ENCODE measurements at regions not wholly inside any gene's neighbourhood (a gene's known extent, or its start where the extent isn't known, plus 50 kb on each side); places are given as distances from the start of the nearest gene placed in this dataset.

DNA sequence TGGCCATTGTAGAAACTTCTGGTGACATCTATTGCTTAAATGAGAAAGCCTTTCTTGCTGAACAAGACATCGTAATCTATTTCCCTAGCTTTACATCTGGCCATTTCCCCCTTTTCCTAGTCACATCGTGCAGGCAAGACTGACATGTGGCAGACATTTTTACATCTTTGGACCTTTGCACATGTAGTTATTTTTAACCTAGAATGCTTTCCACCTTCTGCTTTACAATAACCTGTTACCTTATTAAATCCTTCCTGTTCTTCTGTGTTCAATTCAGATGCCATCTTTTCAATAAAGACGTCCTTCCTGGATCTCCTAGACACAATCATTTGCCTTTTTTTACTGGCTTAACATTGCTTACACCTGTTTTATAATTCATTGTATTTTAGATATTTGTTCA lies 343.3 kb downstream of the DIPK2A start:
- no peaks in the 10 kb centered on the region for H3K27me3 ChIP-seq (ENCODE audit: control insufficient read depth in 1 of 2, insufficient read depth in 2 of 2, low read length in 2 of 2)
- no peaks in the 10 kb centered on the region for H3K36me3 ChIP-seq (ENCODE audit: control insufficient read depth in 2 of 2, insufficient read depth in 2 of 2, low read length in 2 of 2)
- H3K9me3 ChIP-seq (ENCODE audit: control insufficient read depth in 2 of 2, low read length in 2 of 2): no peaks in the 10 kb centered on the region
- no peak overlapping the region for H3K9ac ChIP-seq (ENCODE audit: low read length in 2 of 2)
- H3K4me1 ChIP-seq (ENCODE audit: control insufficient read depth, insufficient read depth, low read length): no peaks in the 10 kb centered on the region
- H3K27ac ChIP-seq (ENCODE audit: low read length): no peak overlapping the region
- H3K4me3 ChIP-seq (ENCODE audit: low read length in 2 of 2): no peak overlapping the region

GRCh38 chr3:144317961-144318360 lies 346.3 kb downstream of the DIPK2A start:
- no peaks in the 10 kb centered on the region for H3K36me3 ChIP-seq (ENCODE audit: control insufficient read depth in 2 of 2, insufficient read depth in 2 of 2, low read length in 2 of 2)
- H3K27me3 ChIP-seq (ENCODE audit: control insufficient read depth in 1 of 2, insufficient read depth in 2 of 2, low read length in 2 of 2): no peaks in the 10 kb centered on the region
- no peak overlapping the region for H3K9ac ChIP-seq (ENCODE audit: low read length in 2 of 2)
- H3K9me3 ChIP-seq (ENCODE audit: control insufficient read depth in 2 of 2, low read length in 2 of 2): no peaks in the 10 kb centered on the region
- H3K4me1 ChIP-seq (ENCODE audit: control insufficient read depth, insufficient read depth, low read length): no peaks in the 10 kb centered on the region
- no peak overlapping the region for H3K4me3 ChIP-seq (ENCODE audit: low read length in 2 of 2)
- no peak overlapping the region for H3K27ac ChIP-seq (ENCODE audit: low read length)

- Histone ChIP-seq H3K27ac (ENCODE audit: low read length) (no peak overlapping the region), H3K9me3 (ENCODE audit: control insufficient read depth in 2 of 2, low read length in 2 of 2) (no peaks in the 10 kb centered on the region), H3K36me3 (ENCODE audit: control insufficient read depth in 2 of 2, insufficient read depth in 2 of 2, low read length in 2 of 2) (no peaks in the 10 kb centered on the region), H3K4me3 (ENCODE audit: low read length in 2 of 2) (no peak overlapping the region), H3K27me3 (ENCODE audit: control insufficient read depth in 1 of 2, insufficient read depth in 2 of 2, low read length in 2 of 2) (no peaks in the 10 kb centered on the region), H3K9ac (ENCODE audit: low read length in 2 of 2) (no peak overlapping the region), H3K4me1 (ENCODE audit: control insufficient read depth, insufficient read depth, low read length) (no peaks in the 10 kb centered on the region)
These were observed 352.5 kb downstream of the DIPK2A start for GRCh38 chr3:144324076-144324475.

DNA sequence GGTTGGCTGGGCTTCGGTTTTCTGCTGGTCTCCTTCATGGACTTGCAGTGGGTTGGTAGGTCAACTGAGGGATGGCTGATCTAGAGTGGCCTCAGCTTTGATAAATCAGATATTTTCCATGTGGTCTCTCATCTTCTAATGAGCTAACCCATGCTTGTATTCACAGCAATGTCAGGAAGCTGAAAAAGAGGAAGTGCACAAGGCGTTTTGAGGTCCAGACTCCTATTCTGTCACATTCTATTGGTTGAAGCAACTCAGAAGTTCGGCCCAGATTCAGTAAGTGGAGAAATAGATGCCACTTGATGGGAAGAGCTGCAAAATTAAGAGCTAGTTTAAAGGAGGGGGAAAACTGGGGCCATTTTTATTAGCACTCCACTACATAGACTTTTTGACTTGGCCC lies 361.2 kb downstream of the DIPK2A start:
- Histone ChIP-seq H3K27me3 (ENCODE audit: control insufficient read depth in 1 of 2, insufficient read depth in 2 of 2, low read length in 2 of 2) (no peaks in the 10 kb centered on the region), H3K9ac (ENCODE audit: low read length in 2 of 2) (no peak overlapping the region), H3K4me3 (ENCODE audit: low read length in 2 of 2) (no peak overlapping the region), H3K9me3 (ENCODE audit: control insufficient read depth in 2 of 2, low read length in 2 of 2) (no peaks in the 10 kb centered on the region), H3K27ac (ENCODE audit: low read length) (no peak overlapping the region), H3K4me1 (ENCODE audit: control insufficient read depth, insufficient read depth, low read length) (no peaks in the 10 kb centered on the region), H3K36me3 (ENCODE audit: control insufficient read depth in 2 of 2, insufficient read depth in 2 of 2, low read length in 2 of 2) (no peaks in the 10 kb centered on the region)

DNA sequence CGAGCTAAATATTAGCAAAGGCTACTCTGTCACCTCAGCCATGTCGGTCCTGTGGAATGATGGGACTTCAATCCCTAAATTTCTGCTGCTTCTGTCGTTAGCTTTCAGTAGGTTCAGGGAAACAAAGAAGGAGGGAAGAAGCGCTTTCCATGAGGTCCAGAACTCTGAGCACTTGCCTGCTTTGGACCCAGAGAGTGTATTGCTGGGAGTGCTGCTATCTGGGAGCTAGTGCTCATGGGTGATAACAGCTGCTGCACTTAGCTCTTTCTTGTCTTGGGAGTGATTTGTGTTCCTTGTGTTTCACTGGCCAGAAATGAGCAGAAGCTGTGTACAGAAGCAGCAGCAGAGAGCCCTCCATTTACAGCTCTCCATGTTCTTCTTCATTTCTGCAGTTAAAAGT lies 369.8 kb downstream of the DIPK2A start:
- Histone ChIP-seq H3K4me1 (ENCODE audit: control insufficient read depth, insufficient read depth, low read length) (no peaks in the 10 kb centered on the region), H3K27ac (ENCODE audit: low read length) (no peak overlapping the region), H3K4me3 (ENCODE audit: low read length in 2 of 2) (no peak overlapping the region), H3K36me3 (ENCODE audit: control insufficient read depth in 2 of 2, insufficient read depth in 2 of 2, low read length in 2 of 2) (no peaks in the 10 kb centered on the region), H3K9me3 (ENCODE audit: control insufficient read depth in 2 of 2, low read length in 2 of 2) (no peaks in the 10 kb centered on the region), H3K9ac (ENCODE audit: low read length in 2 of 2) (no peak overlapping the region), H3K27me3 (ENCODE audit: control insufficient read depth in 1 of 2, insufficient read depth in 2 of 2, low read length in 2 of 2) (no peaks in the 10 kb centered on the region)

GRCh38 chr3:144343343-144343742 lies 371.7 kb downstream of the DIPK2A start:
- Histone ChIP-seq H3K4me1 (ENCODE audit: control insufficient read depth, insufficient read depth, low read length) (no peaks in the 10 kb centered on the region), H3K36me3 (ENCODE audit: control insufficient read depth in 2 of 2, insufficient read depth in 2 of 2, low read length in 2 of 2) (no peaks in the 10 kb centered on the region), H3K9ac (ENCODE audit: low read length in 2 of 2) (no peak overlapping the region)

GRCh38 chr3:144343777-144344176 lies 372.2 kb downstream of the DIPK2A start:
- H3K36me3 ChIP-seq (ENCODE audit: control insufficient read depth in 2 of 2, insufficient read depth in 2 of 2, low read length in 2 of 2): no peaks in the 10 kb centered on the region
- no peaks in the 10 kb centered on the region for H3K4me1 ChIP-seq (ENCODE audit: control insufficient read depth, insufficient read depth, low read length)
- H3K27me3 ChIP-seq (ENCODE audit: control insufficient read depth in 1 of 2, insufficient read depth in 2 of 2, low read length in 2 of 2): no peaks in the 10 kb centered on the region
- H3K9me3 ChIP-seq (ENCODE audit: control insufficient read depth in 2 of 2, low read length in 2 of 2): no peaks in the 10 kb centered on the region
- no peak overlapping the region for H3K9ac ChIP-seq (ENCODE audit: low read length in 2 of 2)
- H3K4me3 ChIP-seq (ENCODE audit: low read length in 2 of 2): no peak overlapping the region
- H3K27ac ChIP-seq (ENCODE audit: low read length): no peak overlapping the region

More at GRCh38 chr3:144343343-144343742, 371.7 kb downstream of the DIPK2A start:
- Histone ChIP-seq H3K27me3 (ENCODE audit: control insufficient read depth in 1 of 2, insufficient read depth in 2 of 2, low read length in 2 of 2) (no peaks in the 10 kb centered on the region), H3K4me3 (ENCODE audit: low read length in 2 of 2) (no peak overlapping the region), H3K9me3 (ENCODE audit: control insufficient read depth in 2 of 2, low read length in 2 of 2) (no peaks in the 10 kb centered on the region), H3K27ac (ENCODE audit: low read length) (no peak overlapping the region)

DNA sequence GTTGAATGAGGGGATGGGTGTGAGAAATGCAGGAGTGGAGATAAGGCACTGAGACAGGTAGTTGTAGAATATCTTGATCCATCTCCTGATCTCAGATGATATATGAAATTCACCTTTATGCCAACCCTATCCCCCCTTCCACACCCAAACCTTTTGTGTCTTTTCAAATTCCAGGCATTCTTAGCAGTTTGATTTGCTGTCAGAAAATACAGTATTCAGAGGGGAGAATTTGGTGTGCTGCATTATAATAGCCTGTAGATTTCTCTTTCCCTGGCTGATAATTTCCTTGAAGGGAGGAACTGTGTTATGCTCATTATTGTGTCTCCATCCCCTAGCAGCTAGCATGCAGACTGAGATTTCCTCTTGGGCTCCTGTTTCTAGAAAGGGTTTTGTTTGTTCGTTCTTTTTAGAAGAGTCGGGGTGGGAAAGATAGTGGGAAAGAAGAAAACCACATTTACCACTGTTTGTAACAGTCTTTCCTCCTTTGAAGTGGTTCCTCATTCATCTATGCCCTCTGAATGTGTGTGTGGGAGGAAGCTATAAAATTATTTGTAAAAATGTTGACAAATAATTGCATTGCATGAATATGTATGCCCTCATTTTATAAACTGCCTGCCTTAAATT lies 373.4 kb downstream of the DIPK2A start:
- Histone ChIP-seq H3K27ac (ENCODE audit: low read length) (no peak overlapping the region), H3K4me1 (ENCODE audit: control insufficient read depth, insufficient read depth, low read length) (no peaks in the 10 kb centered on the region), H3K27me3 (ENCODE audit: control insufficient read depth in 1 of 2, insufficient read depth in 2 of 2, low read length in 2 of 2) (no peaks in the 10 kb centered on the region), H3K4me3 (ENCODE audit: low read length in 2 of 2) (no peak overlapping the region), H3K36me3 (ENCODE audit: control insufficient read depth in 2 of 2, insufficient read depth in 2 of 2, low read length in 2 of 2) (no peaks in the 10 kb centered on the region), H3K9ac (ENCODE audit: low read length in 2 of 2) (no peak overlapping the region), H3K9me3 (ENCODE audit: control insufficient read depth in 2 of 2, low read length in 2 of 2) (no peaks in the 10 kb centered on the region)

DNA sequence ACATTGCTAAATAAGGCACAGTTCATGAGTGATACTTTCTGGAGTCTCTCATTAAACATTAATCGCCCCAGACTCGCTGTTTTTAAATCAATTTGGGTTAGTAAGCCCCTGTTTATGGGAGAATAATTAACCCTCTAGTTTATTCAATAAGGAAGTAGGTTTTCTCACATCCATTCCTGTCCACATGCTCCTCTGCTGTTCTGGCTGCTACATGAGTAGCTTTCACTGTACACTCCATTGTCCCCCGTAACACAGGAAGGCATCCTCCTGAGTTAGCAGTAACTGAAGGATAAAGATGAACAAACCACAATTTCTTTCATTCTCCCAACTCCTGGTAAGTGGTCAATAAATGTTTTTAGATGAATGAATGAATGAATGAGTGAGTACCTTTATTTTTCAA lies 378.5 kb downstream of the DIPK2A start:
- Histone ChIP-seq H3K4me3 (ENCODE audit: low read length in 2 of 2) (no peak overlapping the region), H3K27me3 (ENCODE audit: control insufficient read depth in 1 of 2, insufficient read depth in 2 of 2, low read length in 2 of 2) (no peaks in the 10 kb centered on the region), H3K9ac (ENCODE audit: low read length in 2 of 2) (no peak overlapping the region), H3K9me3 (ENCODE audit: control insufficient read depth in 2 of 2, low read length in 2 of 2) (no peaks in the 10 kb centered on the region), H3K36me3 (ENCODE audit: control insufficient read depth in 2 of 2, insufficient read depth in 2 of 2, low read length in 2 of 2) (no peaks in the 10 kb centered on the region), H3K4me1 (ENCODE audit: control insufficient read depth, insufficient read depth, low read length) (no peaks in the 10 kb centered on the region), H3K27ac (ENCODE audit: low read length) (no peak overlapping the region)

GRCh38 chr3:144351011-144351410 lies 379.4 kb downstream of the DIPK2A start:
- H3K9me3 ChIP-seq (ENCODE audit: control insufficient read depth in 2 of 2, low read length in 2 of 2): no peaks in the 10 kb centered on the region
- H3K9ac ChIP-seq (ENCODE audit: low read length in 2 of 2): no peak overlapping the region
- H3K27ac ChIP-seq (ENCODE audit: low read length): no peak overlapping the region
- H3K27me3 ChIP-seq (ENCODE audit: control insufficient read depth in 1 of 2, insufficient read depth in 2 of 2, low read length in 2 of 2): no peaks in the 10 kb centered on the region
- no peaks in the 10 kb centered on the region for H3K4me1 ChIP-seq (ENCODE audit: control insufficient read depth, insufficient read depth, low read length)
- H3K4me3 ChIP-seq (ENCODE audit: low read length in 2 of 2): no peak overlapping the region
- no peaks in the 10 kb centered on the region for H3K36me3 ChIP-seq (ENCODE audit: control insufficient read depth in 2 of 2, insufficient read depth in 2 of 2, low read length in 2 of 2)

DNA sequence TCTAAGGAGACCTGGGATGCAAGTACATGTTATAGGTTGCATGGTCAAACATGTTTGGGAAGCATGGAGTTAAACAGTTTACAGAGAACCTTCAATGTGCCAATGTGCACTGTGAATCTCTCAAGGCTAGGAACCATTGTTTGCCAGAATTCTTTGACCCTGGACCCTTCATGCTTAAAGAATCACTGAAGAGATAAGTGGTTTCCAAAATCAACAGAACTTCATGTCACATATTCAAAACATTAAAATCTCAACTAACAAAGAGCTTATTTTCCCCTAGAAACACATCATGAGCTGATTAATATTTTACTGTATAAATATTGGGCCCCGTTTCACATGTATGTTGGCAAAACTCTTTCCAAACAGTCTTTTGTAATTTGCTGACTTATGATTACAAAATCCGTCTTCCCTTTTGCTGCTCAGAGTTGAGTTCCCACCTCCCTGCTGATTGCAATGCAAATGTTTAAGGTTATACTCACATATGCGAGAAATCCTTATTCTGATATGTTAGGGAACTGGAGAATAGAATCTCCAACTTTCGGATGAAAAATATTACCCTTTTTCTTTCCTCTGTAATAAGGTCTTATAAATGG lies 380.2 kb downstream of the DIPK2A start:
- no peak overlapping the region for H3K9ac ChIP-seq (ENCODE audit: low read length in 2 of 2)

More for the DNA sequence above, 380.2 kb downstream of the DIPK2A start:
- no peaks in the 10 kb centered on the region for H3K9me3 ChIP-seq (ENCODE audit: control insufficient read depth in 2 of 2, low read length in 2 of 2)
- H3K27me3 ChIP-seq (ENCODE audit: control insufficient read depth in 1 of 2, insufficient read depth in 2 of 2, low read length in 2 of 2): no peaks in the 10 kb centered on the region
- H3K4me3 ChIP-seq (ENCODE audit: low read length in 2 of 2): no peak overlapping the region
- H3K27ac ChIP-seq (ENCODE audit: low read length): no peak overlapping the region
- H3K4me1 ChIP-seq (ENCODE audit: control insufficient read depth, insufficient read depth, low read length): no peaks in the 10 kb centered on the region
- H3K36me3 ChIP-seq (ENCODE audit: control insufficient read depth in 2 of 2, insufficient read depth in 2 of 2, low read length in 2 of 2): no peaks in the 10 kb centered on the region

All from stomach smooth muscle (tissue), 2 donors.